ENCODE measurements at regions not wholly inside any gene's neighbourhood (a gene's known extent, or its start where the extent isn't known, plus 50 kb on each side); places are given as distances from the start of the nearest gene placed in this dataset.
"Not testable (repeated sequence)": the region's sequence is repeated elsewhere in the genome, so short reads cannot be mapped to it uniquely, and the experiment has no call there.

- DNase-seq, result no peak
These were observed 1010.1 kb downstream of the EFNA5 start for GRCh38 chr5:106660681-106661080.

DNA sequence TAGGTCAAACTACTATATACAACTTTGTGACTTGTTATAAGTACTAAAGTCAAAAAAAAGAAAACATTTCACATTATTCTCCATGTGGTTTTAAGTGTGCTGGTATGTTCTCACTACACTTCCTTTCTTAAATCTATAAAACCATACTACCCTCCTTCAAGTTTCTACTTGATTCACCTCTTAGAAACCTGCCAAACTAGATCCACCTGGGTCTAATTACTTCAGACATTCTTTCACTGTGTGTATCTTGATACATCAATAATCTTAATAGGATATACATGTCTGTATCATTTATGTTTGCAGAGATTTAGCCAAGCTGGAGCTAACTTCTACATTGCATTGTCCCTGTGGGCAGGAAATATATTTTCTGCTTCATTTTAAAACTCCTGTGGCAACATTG lies 1012.6 kb downstream of the EFNA5 start:
- no peak for DNase-seq

GRCh38 chr5:106656821-106657220 lies 1013.9 kb downstream of the EFNA5 start:
- no peak for DNase-seq

GRCh38 chr5:106649031-106649430 lies 1021.7 kb downstream of the EFNA5 start:
- DNase-seq, result no peak

GRCh38 chr5:106648401-106648800 lies 1022.3 kb downstream of the EFNA5 start:
- no peak for DNase-seq

- no peak for DNase-seq
These were observed 1024.6 kb downstream of the EFNA5 start for GRCh38 chr5:106646106-106646505.

- DNase-seq, result no peak
These were observed 1030.2 kb downstream of the EFNA5 start for GRCh38 chr5:106640511-106640910.

- DNase-seq, result no peak
These were observed 1031.2 kb downstream of the EFNA5 start for GRCh38 chr5:106639488-106639887.

DNA sequence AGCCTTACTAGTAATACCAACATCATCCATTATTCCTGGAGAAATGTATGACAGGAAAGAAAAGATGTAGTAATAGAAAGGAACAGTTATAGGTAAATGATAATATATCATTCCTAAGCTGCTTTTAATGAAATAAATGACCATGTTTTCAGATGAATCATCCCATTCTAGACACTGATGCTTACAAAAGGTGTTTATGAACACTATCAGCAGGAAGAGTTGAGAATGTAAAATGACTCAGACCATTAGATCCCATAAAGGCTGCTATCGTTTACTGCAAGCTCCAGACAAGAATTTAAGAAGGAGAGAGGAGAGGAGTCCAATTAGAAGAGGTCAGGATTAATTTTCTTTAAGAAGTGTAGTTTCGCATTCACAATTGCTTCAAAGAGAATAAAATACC lies 1033.5 kb downstream of the EFNA5 start:
- no peak for DNase-seq

DNA sequence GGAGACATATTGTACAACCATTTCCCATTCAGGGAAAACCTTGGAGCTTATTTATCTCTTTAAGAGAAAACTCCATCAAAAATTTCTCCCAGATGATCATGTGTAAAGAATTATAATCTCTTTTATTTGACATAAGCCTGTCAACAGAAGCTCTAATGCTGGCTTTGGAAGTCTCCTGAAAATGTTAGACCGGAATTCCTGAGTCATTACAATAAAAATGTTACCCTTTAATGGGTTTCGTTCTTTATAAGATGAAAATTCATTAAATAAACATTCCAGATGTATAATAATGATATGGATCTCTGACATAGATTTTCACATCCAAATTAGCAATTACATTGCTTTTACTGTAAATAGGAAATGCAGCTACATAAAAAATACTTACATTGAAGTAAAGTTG lies 1036.4 kb downstream of the EFNA5 start:
- no peak for DNase-seq

DNA sequence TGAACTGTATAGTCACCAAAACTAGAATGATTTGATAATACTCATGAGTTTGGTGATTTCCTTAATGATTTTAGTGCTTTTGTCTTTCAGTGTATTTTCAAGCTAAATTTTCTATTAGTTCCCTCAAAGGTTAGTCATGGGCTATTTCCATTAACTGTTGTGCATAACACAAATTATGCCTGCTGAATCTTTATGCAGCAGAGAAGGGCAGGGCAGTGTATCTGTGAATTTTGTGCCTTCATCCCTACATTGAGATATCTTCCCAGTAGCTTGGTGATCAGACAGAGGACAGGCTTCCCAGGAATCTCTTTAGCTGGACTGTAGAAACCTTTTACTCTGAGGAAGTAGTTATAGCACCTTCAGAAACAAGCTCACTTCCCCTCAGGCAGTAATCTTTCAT lies 1036.9 kb downstream of the EFNA5 start:
- DNase-seq, result no peak

DNA sequence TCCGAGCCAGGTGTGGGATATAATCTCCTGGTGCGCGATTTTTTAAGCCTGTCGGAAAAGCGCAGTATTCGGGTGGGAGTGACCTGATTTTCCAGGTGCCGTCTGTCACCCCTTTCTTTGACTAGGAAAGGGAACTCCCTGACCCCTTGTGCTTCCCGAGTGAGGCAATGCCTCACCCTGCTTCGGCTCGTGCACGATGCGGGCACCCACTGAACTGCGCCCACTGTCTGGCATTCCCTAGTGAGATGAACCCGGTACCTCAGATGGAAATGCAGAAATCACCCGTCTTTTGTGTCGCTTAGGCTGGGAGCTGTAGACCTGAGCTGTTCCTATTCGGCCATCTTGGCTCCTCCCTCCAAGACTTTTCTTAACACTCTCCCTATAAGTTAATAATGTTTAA lies 1042.3 kb downstream of the EFNA5 start:
- not testable (repeated sequence) for DNase-seq

DNA sequence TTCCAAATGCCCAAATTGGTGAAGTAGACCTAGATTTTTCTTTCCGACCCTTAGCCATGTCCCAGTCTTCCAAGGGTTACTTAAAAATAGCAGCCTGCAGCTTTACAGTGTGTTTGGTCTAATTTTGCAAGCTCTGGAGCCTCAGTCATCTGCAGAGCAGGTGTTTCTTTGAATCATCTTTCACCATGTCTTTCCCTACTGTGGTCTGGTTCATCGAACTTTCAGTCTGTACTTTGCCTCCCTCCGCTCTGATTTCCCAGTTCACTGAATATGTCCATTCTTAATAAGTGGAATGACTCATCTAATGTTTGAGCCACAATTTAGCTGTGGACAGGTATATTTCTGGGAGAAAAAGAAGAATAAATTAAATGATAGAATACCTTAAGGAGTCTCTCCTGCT lies 1060.7 kb downstream of the EFNA5 start:
- DNase-seq, result no peak

DNA sequence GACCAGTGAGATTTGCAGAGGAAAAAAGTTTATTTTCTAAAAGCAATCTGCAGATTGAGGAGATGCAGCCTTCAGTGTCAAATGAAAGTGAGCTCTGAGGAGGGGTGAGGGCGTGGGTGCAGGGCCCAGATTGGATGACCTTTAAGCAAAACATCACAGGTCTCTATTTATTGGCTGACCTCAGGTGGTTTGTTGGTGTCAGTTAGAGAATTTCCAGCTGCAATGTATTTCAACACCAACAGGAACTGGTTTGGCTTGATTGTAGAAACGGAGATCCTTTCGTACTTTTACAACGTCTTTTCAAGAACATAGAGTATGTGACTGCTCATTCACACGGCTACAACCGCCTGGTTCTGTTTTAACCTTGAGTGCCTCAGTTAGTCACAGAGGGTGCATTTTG lies 1069.1 kb downstream of the EFNA5 start:
- no peak for DNase-seq

DNA sequence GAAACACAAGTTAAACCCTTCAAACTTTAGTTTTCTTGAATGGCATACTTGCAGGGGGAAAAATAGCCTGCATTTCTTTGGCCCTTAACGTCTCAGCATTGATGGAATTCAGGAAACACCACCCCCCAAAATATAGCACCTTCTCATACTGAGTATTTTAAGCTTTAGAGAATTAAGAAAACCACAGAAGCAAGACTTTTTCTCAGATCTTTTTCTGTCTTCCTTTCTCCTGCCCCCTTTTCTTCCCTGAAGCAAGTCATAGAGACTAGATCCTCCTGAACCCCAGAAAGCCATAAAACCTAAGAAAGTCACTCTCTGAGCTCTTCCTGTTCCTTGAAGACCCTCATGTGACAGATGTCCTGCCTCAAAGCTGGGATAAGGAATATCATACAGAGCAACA lies 1069.9 kb downstream of the EFNA5 start:
- DNase-seq, result no peak

DNA sequence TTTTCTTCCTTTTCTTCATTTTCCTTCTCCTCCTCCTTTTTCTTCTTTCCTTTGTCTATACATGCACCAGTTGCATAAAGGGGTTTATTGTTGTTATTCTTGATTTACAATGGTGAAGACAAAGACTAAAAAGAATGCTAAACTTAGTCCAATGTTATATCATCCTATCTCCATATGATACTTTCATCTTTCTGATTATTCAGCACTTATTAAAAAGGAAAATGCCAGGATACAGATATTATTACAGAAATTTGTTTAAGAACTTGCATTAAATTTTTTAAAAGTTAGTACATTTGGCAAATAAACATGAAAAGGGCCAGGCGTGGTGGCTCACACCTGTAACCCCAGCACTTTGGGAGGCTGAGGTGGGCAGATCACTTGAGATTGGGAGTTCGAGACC lies 1074.9 kb downstream of the EFNA5 start:
- DNase-seq, result no peak

DNA sequence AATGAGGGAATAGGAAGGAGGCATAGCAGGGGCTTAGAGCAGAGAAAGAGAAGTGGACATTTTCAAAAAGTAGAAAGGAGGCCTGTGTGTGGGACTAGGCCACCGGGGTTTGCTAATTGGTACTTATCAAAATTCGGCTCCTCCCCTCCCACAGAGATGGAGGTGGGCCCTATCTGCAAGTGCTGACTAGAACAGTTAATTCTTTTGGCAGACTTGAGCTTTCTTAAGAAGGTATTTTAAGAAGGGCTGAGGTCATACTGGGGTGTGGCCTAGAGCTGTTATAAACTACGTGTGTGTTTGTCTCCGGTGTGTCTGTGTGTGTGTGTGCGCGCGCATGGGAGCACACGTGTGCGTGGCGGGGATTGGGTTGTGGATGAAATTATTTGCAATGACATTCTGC lies 1086.5 kb downstream of the EFNA5 start:
- DNase-seq, result no peak

GRCh38 chr5:106578736-106579135 lies 1092.0 kb downstream of the EFNA5 start:
- DNase-seq, result no peak

DNA sequence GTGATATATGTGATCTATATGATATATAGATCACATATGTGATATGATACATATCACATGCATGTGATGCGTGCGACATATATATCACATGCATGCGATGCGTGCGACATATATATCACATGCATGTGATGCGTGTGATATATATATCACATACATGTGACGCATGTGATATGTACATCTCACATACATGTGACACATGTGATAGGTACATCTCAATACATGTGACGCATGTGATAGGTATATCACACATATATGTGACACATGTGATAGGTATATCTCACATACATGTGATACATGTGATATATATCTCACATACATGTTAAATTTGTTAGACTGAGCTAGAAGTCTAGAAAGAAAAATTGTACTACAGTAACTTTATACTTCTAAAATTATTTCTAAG lies 1095.9 kb downstream of the EFNA5 start:
- DNase-seq, result no peak

DNA sequence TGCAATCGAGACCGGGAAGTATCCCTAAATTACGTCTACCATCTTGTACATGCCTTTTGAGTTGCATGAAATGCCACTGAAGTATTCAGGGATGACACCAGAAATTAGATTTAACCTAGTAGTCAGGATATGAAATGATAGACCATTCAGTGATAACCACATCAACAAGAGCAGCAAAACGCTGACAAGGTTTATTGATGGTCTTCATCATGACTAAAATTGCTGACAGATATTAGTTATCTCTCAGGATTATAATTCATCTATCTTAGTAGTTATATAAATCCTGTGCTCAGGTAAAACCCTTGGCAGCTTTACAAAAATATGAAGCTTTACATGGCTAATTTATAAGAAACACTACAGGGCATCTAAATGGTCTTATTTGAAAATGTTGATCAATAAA lies 1104.7 kb downstream of the EFNA5 start:
- DNase-seq, result no peak

- no peak for DNase-seq
These were observed 1125.4 kb downstream of the EFNA5 start for GRCh38 chr5:106545325-106545724.

- DNase-seq, result no peak
These were observed 1127.4 kb downstream of the EFNA5 start for GRCh38 chr5:106543330-106543729.

DNA sequence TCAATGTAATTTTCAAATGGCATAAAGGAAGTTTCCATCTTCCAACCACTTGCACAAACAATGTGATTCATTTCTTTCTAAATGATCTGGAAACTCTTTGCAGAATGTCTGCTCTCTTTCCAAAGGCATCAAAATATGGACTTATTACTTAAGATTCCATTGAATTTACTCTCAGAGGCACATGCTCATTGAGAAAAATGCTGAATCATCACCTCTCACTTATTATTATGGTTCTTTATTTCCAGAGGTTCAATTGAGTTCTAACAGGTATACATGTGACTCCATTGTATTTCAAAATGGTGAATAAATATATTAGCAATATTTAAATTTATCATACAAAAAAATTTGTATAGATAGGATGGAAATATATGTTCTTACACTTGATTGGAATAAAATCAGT lies 1140.6 kb downstream of the EFNA5 start:
- no peak for DNase-seq

- no peak for DNase-seq
These were observed 1145.3 kb downstream of the EFNA5 start for GRCh38 chr5:106525438-106525837.

DNA sequence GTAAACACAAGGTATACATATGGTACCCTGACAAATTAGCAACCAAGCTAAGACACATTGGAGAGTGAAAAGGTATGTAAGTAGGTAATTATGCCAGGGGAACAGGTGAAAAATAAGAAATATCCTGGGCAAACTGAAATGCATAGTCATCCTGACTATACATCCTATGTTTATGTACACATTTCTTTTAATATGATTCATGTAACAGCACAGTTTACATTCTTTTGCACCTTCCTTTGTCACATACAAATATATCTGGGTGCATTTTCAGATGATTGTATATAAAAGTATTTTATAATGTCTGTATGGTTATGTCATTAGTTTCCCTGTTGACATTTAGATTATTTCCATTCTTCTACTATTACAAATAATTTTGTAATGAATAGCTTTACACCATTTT lies 1146.9 kb downstream of the EFNA5 start:
- DNase-seq, result no peak

- DNase-seq, result no peak
These were observed 1148.4 kb downstream of the EFNA5 start for GRCh38 chr5:106522296-106522695.

All from retina (tissue), 1 donor.